ENCODE measurements at regions not wholly inside any gene's neighbourhood (a gene's known extent, or its start where the extent isn't known, plus 50 kb on each side); places are given as distances from the start of the nearest gene placed in this dataset.

DNA sequence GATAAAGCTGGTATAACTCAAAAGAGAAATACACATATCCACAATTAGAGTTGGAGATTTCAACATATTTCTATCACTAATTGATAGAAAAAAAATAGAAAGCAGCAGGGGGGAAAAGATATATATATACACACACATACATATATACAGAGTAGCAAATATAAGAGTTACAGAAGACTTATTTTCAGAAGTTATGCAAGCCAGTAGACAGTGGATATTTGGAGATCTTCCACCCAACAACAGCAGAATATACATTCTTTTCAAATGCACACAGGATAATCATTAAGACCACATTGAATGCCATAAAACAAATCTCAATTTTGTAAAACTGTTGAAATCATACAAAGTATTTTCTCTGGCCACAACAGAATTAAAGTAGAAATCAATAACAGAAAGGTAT lies 192.8 kb downstream of the LACC1 start:
- no peak for TF ChIP-seq EP300 (IDR thresholded peaks at IDR 0.05)
- no peak for TF ChIP-seq POLR2AphosphoS5 (IDR thresholded peaks at IDR 0.05)
- TF ChIP-seq CTCF (IDR thresholded peaks at IDR 0.05) = no peak
- TF ChIP-seq POLR2A (IDR thresholded peaks at IDR 0.05) = no peak
- Histone ChIP-seq H3K4me1 (peaks cover 0 to 10% (median 0%) of the 10 kb centered on the region in 4 donors), H3K4me3 (no peak overlapping the region), H3K36me3 (no peaks in the 10 kb centered on the region), H3K27me3 (no peaks in the 10 kb centered on the region), H3K27ac (no peak overlapping the region), H3K9me3 (peaks cover 0 to 3% (median 0%) of the 10 kb centered on the region in 4 donors)
- DNase-seq = no peak
- intact Hi-C loops (cut with DNase I) = no loop called here

GRCh38 chr13:44074611-44075010 lies 194.9 kb downstream of the LACC1 start:
- 70 to 73% methylated on average over 1 of the region's 1 CpG for WGBS, 2 donors
- Histone ChIP-seq H3K36me3 (no peaks in the 10 kb centered on the region), H3K4me3 (no peak overlapping the region), H3K27me3 (no peaks in the 10 kb centered on the region), H3K4me1 (peaks cover 0 to 10% (median 0%) of the 10 kb centered on the region in 4 donors), H3K27ac (no peak overlapping the region), H3K9me3 (peaks cover 0 to 3% (median 0%) of the 10 kb centered on the region in 4 donors)
- DNase-seq = no peak
- TF ChIP-seq POLR2AphosphoS5 (IDR thresholded peaks at IDR 0.05) = no peak
- no peak for TF ChIP-seq POLR2A (IDR thresholded peaks at IDR 0.05)
- no peak for TF ChIP-seq CTCF (IDR thresholded peaks at IDR 0.05)
- TF ChIP-seq EP300 (IDR thresholded peaks at IDR 0.05) = no peak
- intact Hi-C loops (cut with DNase I) = no loop called here

GRCh38 chr13:44075113-44075512 lies 195.4 kb downstream of the LACC1 start:
- Histone ChIP-seq H3K27ac (no peak overlapping the region), H3K27me3 (no peaks in the 10 kb centered on the region), H3K4me1 (peaks cover 0 to 10% (median 0%) of the 10 kb centered on the region in 4 donors), H3K9me3 (peaks cover 0 to 3% (median 0%) of the 10 kb centered on the region in 4 donors), H3K4me3 (no peak overlapping the region), H3K36me3 (no peaks in the 10 kb centered on the region)
- DNase-seq = no peak
- 81% methylated on average over 2 of the region's 2 CpGs for WGBS, 2 donors
- TF ChIP-seq CTCF (IDR thresholded peaks at IDR 0.05) = no peak
- TF ChIP-seq POLR2A (IDR thresholded peaks at IDR 0.05) = no peak
- no peak for TF ChIP-seq POLR2AphosphoS5 (IDR thresholded peaks at IDR 0.05)
- TF ChIP-seq EP300 (IDR thresholded peaks at IDR 0.05) = no peak
- intact Hi-C loops (cut with DNase I) = no loop called here

DNA sequence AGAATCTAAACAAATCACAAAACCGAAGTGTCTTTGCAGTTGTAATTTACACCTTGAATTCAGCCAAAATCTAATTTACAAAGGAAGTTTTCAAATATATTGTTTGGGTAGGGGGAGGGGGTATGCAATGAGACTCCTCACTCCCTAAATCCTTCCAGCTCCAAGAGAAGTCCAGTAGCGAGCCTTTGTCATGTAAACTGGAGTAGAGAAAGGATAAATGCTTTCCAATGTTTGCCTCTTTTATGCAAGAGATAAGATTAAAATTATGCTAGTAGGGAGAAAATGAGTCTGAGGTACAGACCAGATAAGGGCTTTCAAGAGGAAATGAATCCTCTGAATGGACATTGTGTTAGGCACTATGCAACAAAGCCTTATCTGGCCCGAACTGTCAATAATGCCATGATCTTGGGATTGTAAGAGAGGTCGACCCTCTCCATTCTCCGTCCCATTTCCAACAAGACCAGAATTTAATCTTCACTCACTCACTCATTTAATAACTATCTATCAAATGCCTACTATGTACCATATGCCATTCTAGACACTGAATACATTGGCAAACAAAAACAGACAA lies 199.2 kb downstream of the LACC1 start:
- 80 to 82% methylated on average over 5 of the region's 5 CpGs for WGBS, 2 donors
- Histone ChIP-seq H3K36me3 (no peaks in the 10 kb centered on the region), H3K4me3 (no peak overlapping the region), H3K27ac (no peak overlapping the region), H3K27me3 (no peaks in the 10 kb centered on the region), H3K9me3 (no peaks in the 10 kb centered on the region), H3K4me1 (peaks cover 0 to 10% (median 0%) of the 10 kb centered on the region in 4 donors)
- no peak for TF ChIP-seq POLR2A (IDR thresholded peaks at IDR 0.05)
- TF ChIP-seq EP300 (IDR thresholded peaks at IDR 0.05) = no peak
- no peak for TF ChIP-seq CTCF (IDR thresholded peaks at IDR 0.05)
- TF ChIP-seq POLR2AphosphoS5 (IDR thresholded peaks at IDR 0.05) = no peak
- intact Hi-C loops (cut with DNase I) = no loop called here
- no peak for DNase-seq

All from sigmoid colon (tissue), 6 donors.